ENCODE measurements at regions not wholly inside any gene's neighbourhood (a gene's known extent, or its start where the extent isn't known, plus 50 kb on each side); places are given as distances from the start of the nearest gene placed in this dataset.
"Not testable (repeated sequence)": the region's sequence is repeated elsewhere in the genome, so short reads cannot be mapped to it uniquely, and the experiment has no call there.

DNA sequence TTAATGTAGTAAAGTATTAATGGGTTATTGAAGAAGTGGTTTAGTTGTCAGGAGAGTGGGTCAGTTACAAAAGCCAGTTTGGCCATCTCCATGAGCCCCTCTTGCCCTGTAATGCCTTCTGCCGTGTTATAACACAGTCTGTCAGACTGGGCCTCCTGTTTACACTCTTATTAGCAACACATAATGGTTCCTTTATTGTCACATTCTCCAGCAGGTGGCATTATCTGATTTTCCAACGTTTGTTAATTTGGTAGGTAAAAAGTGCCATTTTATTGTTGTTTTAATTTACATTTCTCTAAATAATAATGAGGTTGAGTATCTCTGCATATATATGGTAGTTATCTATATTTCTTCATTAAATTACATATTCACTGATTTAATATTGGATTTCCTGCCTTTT, 560.8 kb downstream of the FGF13 start:
- TF ChIP-seq POLR2A (IDR thresholded peaks at IDR 0.05; ENCODE audit: low read length) = no peak
- TF ChIP-seq GATA1 (IDR thresholded peaks at IDR 0.05; ENCODE audit: low read depth, low read length) = no peak
- DNase-seq = peak in 1 of 2 experiments; percentile 0

DNA sequence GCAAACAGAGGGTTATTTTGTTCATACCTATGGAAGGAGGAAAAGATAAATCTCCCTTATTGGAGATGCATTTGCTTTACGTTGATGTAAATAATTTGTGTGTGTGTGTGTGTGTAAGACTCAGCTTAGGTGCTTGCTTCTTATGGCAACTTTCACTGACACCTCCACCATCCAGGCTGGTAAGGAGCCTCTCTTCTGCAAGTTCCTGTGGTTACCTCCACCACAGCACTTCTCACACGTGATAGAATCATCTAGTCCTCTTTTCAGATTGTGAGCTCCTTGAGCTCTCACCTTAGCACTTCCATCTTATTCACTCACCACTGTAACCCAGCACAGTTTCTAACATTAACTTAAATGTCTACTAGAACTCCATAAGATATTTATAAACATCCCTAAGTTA, 553.7 kb downstream of the FGF13 start:
- no peak for DNase-seq
- TF ChIP-seq GATA1 (IDR thresholded peaks at IDR 0.05; ENCODE audit: low read depth, low read length) (no peak), POLR2A (IDR thresholded peaks at IDR 0.05; ENCODE audit: low read length) (no peak)

DNA sequence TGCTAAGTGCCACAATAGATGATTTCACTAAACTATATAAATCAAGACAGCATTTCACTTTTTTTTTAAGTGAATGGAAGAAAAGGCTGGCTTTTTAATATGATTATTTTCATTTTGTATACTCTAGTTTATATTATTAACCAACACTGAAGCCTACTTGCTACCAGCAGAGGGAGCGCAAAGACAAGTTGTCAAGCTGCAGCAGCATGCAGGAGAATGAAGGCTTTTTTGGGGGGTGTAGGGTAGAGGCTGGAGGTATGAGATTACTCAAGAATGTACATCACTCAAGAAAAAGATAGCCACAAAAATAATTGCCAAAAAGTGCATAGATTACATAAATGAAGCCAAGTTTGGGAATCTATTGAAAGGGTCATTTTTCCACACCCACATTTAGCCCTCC, 519.5 kb downstream of the FGF13 start:
- TF ChIP-seq GATA1 (IDR thresholded peaks at IDR 0.05; ENCODE audit: low read depth, low read length) = no peak
- DNase-seq = peak; percentile 0 to 13

DNA sequence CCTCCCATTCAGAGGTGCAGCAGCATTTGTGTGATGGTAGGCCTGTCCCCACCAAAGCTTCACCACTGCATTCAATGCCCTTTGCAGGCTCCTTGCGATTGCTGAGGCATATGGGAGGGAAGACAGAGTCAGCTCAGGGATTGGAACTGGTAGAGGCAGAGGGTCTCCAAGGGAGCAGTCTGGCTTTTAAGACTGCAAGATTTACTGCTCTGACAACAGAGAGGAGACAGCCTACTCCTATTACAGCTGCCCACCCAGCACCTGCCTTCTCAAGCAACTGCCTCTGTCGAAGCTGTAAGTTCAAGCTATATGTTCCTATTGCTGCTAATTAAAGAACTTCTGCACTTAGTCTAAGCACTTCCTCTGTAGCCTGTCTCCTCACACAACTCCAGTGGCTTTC, 481.8 kb downstream of the FGF13 start:
- TF ChIP-seq POLR2A (IDR thresholded peaks at IDR 0.05; ENCODE audit: low read length) = no peak
- no peak for TF ChIP-seq GATA1 (IDR thresholded peaks at IDR 0.05; ENCODE audit: low read depth, low read length)
- no peak for DNase-seq

DNA sequence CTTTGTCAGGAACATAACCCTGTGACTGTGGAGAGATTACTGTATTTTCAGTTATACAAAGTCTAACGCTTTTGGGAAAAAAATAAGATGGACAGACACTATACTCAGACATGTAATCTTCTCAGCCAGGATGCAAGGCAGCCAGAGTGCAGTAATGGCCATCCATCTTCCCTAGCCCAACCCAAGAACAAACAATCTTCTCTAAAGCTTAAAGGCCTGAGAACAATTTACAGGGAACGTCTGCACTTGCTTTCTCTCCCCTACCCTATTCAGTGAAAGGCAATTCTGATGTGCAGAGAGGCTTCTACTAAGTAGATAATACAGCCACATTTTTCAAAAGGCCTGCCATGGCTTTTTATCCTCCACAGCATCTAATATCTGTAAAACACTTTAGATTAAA, 471.3 kb downstream of the FGF13 start:
- DNase-seq = no peak
- TF ChIP-seq POLR2A (IDR thresholded peaks at IDR 0.05; ENCODE audit: low read length) = no peak

DNA sequence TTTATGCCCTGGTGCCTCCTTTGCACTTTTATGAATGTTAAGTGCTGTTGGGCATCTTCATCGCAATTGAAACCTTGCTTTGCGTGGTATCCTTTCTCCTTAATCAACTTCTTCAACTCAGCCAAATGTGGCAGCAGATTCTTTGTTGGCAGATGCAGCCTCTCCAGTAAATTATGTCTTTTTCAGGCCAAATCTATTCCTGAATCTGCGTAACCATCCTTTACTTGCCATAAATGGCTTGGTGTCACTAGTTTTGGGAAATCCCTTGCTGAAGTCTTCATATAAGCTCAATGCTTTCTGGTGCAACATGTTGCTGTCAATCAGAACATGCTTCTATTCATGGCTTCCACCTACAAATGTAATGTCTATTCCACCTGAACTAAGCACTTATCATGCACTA, 457.5 kb downstream of the FGF13 start:
- TF ChIP-seq GATA1 (IDR thresholded peaks at IDR 0.05; ENCODE audit: low read depth, low read length) (no peak), POLR2A (IDR thresholded peaks at IDR 0.05; ENCODE audit: low read length) (no peak)
- DNase-seq = no peak

DNA sequence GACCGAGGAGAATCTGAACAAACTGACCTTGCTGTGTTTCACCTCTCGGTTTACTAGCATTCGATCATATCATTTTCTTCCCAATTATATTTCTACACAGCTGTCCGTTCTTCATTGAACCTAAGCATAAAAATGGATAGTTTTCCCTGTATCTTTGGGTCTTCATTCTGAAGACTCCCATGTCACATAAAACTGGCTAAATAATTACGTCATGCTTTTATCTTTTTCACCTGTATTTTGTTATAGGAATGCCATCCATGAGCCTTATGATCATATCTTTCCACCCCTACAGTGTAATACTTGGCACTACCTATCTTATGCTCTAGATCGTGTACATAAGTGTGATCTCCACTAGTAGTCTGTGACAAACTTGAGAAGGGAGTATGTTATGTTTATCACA, 456.1 kb downstream of the FGF13 start:
- no peak for DNase-seq

DNA sequence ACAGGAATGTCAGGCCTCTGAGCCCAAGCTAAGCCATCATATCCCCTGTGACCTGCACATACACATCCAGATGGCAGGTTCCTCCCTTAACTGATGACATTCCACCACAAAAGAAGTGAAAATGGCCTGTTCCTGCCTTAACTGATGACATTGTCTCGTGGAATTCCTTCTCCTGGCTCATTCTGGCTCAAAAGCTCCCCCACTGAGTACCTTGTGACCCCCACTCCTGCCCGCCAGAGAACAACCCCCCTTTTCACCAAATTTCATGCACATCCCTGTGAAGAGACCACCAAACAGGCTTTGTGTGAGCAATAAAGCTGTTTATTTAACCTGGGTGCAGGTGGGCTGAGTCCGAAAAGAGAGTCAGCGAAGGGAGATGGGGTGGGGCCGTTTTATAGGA, 447.4 kb downstream of the FGF13 start:
- DNase-seq = not testable (repeated sequence)

More for the DNA sequence above, 456.1 kb downstream of the FGF13 start:
- TF ChIP-seq POLR2A (IDR thresholded peaks at IDR 0.05; ENCODE audit: low read length) (no peak), GATA1 (IDR thresholded peaks at IDR 0.05; ENCODE audit: low read depth, low read length) (no peak)

DNA sequence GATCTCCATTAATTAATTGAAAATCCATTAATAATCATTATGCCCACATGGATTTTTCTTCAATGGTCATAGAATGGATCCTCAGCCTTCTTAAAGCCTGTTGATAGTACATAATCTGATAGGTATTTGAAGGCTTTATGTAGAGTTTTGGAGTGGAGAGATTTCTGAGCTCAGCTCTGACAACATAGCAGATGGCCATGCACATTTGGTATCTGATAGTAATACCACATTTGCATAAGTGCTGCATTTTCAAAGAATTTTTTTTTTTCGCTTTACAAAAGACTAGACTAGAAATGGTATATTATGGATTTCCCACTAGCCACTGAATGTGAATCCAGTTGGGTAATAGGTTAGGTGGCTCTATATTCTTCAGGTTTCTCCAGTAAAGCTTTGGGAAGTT, 440.6 kb downstream of the FGF13 start:
- no peak for DNase-seq
- TF ChIP-seq POLR2A (IDR thresholded peaks at IDR 0.05; ENCODE audit: low read length) = no peak
- no peak for TF ChIP-seq GATA1 (IDR thresholded peaks at IDR 0.05; ENCODE audit: low read depth, low read length)

DNA sequence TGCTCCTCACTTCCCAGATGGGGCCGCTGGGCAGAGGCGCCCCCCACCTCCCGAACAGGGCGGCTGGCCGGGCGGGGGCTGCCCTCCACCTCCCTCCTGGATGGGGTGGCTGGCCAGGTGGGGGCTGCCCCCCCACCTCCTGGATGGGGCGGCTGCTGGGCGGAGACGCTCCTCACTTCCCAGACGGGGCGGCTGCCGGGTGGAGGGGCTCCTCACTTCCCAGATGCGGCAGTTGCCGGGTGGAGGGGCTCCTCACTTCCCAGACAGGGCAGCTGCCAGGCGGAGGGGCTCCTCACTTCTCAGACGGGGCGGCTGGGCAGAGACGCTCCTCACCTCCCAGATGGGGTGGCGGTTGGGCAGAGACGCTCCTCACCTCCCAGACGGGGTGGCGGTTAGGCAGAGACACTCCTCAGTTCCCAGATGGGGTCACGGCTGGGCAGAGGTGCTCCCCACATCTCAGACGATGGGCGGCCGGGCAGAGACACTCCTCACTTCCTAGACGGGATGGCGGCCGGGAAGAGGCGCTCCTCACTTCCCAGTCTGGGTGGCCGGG, 428.8 kb downstream of the FGF13 start:
- not testable (repeated sequence) for DNase-seq

DNA sequence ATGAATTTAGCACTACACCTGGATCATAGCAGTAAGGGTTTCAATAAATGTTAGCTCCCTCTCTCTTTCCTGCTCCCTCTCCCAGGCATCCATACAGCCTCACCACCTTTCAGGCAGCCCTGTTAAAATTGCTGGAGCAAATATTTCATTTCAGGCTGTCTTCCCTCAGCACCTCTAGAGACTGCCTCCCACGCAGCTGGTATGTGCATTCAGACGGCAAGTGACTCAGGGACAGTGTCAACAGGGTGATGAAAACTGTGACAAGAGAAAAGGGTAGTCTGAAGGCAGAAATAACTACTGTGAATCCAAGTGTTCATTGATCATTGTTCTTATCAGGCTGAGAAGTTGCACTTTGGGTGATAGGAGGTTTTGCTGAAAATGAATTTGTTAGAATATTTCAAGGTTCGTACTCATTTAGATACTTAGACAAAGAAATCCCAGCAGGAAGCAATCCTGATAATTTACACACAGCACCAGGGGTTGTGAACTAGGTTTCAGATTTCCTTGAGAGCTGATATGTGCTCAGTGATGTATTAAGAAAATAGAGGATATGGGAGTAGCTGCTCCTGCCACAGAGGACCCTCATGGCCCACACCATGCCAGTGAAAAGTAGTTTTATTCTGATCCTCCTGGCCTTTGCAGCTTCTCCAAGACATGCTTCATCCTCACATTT, 424.2 kb downstream of the FGF13 start:
- no peak for DNase-seq
- TF ChIP-seq POLR2A (IDR thresholded peaks at IDR 0.05; ENCODE audit: low read length) = no peak
- TF ChIP-seq GATA1 (IDR thresholded peaks at IDR 0.05; ENCODE audit: low read depth, low read length) = no peak

DNA sequence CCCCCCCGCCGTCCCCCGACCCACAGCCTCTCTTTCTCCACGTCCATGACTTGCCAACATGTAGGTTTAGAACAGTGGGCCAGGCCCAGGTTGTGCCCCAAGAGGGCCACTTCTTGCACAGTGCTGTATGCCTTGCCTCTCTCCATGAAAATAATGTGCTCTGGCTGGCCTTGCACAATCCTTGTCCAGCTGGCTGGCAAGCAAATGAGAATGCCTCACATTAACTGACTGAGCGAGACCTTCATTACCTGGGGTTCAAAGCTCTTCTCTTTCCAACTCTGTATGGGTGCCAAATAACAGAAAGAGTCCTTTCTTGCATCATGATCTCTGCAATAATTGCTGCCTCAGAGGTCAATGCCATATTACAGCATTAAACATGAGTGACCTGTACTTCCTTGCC, 416.6 kb downstream of the FGF13 start:
- no peak for DNase-seq
- TF ChIP-seq GATA1 (IDR thresholded peaks at IDR 0.05; ENCODE audit: low read depth, low read length) (no peak), POLR2A (IDR thresholded peaks at IDR 0.05; ENCODE audit: low read length) (no peak)

DNA sequence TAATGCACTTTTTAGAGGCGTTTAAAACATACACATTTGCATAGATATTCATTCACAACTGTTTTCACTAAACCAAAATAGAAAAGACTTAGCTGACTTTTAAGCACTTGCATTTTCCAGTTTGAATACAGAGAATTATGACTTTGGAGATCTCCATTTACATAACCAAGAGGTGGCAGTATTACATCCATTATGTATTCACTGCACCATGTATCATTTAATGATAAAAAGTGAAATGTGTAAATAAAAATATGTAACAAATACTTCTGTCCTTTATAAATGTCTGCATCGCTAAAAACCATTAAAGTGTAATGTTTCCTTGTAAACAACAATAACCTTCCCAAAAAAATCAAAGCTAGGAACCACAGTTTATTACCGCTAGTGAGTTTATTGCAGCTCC, 413.2 kb downstream of the FGF13 start:
- no peak for TF ChIP-seq GATA1 (IDR thresholded peaks at IDR 0.05; ENCODE audit: low read depth, low read length)
- no peak for TF ChIP-seq POLR2A (IDR thresholded peaks at IDR 0.05; ENCODE audit: low read length)
- DNase-seq = no peak

DNA sequence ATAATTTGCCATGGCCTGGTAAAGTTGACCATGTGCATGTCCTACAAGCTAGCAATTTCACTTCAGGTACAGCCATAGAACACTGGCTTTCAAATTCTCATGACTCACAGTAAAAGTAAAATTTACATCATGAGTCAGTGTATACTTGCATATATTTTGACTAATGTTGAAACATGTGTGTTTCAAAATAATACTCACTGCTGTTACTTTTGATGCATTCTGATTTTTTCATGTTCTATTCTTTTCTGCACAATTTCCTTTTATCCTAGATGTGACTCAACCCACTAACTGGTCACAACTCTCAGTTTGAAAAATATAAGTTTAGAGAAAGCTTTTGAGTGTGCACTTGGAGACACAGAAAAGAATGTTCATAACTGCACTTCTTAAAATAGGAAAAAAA, 365.7 kb downstream of the FGF13 start:
- TF ChIP-seq POLR2A (IDR thresholded peaks at IDR 0.05; ENCODE audit: low read length) (no peak), GATA1 (IDR thresholded peaks at IDR 0.05; ENCODE audit: low read depth, low read length) (no peak)
- no peak for DNase-seq

DNA sequence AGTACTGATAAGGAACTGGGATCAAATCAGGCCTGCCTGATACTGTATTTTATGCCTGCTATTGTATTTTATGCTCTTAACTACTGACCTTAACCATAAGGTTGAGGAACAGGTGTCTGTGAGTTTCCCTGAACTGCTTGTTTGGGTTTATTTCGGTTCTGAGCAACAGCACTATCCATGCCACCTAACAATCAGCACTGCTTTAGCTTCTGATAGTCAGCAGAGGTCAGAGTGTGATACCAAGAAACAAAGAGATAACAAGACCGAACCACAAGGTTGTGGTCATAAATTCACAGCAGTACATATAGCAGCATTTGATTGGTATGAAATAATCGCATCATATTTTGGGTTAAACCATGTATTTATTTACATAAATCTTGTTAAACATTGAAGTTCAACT, 362.2 kb downstream of the FGF13 start:
- DNase-seq = no peak
- no peak for TF ChIP-seq POLR2A (IDR thresholded peaks at IDR 0.05; ENCODE audit: low read length)
- TF ChIP-seq GATA1 (IDR thresholded peaks at IDR 0.05; ENCODE audit: low read depth, low read length) = no peak

DNA sequence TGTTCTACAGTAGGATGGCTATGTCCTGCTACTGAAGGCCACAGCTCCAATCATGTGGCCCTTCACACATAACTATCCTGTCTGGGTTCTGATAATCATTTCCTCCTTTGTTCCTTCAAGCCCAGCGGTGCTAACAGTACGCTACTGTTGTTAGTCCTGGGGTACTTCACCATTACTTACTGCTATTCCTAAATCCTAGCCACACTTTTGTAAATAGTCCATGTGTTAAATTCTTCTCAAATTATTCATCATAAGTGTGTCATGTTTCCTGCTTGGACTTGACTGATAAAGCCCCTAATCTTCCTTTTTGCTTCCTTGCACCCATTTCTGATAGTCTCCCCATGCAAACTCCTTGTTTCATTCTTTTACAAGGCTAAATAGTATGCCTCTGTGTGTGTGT, 332.6 kb downstream of the FGF13 start:
- TF ChIP-seq GATA1 (IDR thresholded peaks at IDR 0.05; ENCODE audit: low read depth, low read length) = no peak
- TF ChIP-seq POLR2A (IDR thresholded peaks at IDR 0.05; ENCODE audit: low read length) = no peak
- no peak for DNase-seq

All from erythroblast (primary cell).